Caco-2 (cell line): ENCODE measurements at regions not wholly inside any gene's neighbourhood (a gene's known extent, or its start where the extent isn't known, plus 50 kb on each side); places are given as distances from the start of the nearest gene placed in this dataset.

Experiments
- BruUV-seq: library from RNA; stranded (reverse); fragments of 400-500 nt; replicated peaks from 2 replicates; lab custom pipeline; 2021; lab: Mats Ljungman, UMichigan
- CTCF ChIA-PET: fragments of 300-600 bp; sonication (Branson Sonifier 250); formaldehyde crosslinking; loops from one replicate; lab custom pipeline; 2022; ENCODE audit warnings: antibody characterized with exemption; lab: Charles Lee
- POLR2A ChIA-PET: fragments of 300-600 bp; sonication (Branson Sonifier 250); formaldehyde crosslinking; loops from one replicate; lab custom pipeline; 2022; ENCODE audit warnings: antibody characterized with exemption; lab: Charles Lee
- DNase-seq, 2 experiments: peaks; one replicate each; pipeline versions ENCODE4 v3.0.0 to v3.0.0-alpha.2; 2020 to 2022
- H3K27me3 ChIP-seq: replicated peaks from 2 replicates; pipeline ENCODE4 v1.6.0; 2011; ENCODE audit warnings: low read length; ENCODE audit not compliant: control insufficient read depth, insufficient read depth
- H3K36me3 ChIP-seq: 2 replicates; pipeline ENCODE4 v1.5.1; 2011; ENCODE audit warnings: low read length; ENCODE audit not compliant: control insufficient read depth, insufficient read depth
- H3K4me1 ChIP-seq: fragments of 250-450 bp; sonication (Bioruptor Pico); 2 replicates; pipeline ENCODE4 v1.5.1; 2020; ENCODE audit warnings: mild to moderate bottlenecking
- H3K4me3 ChIP-seq: 2 replicates; pipeline ENCODE4 v1.5.1; 2011; ENCODE audit warnings: low read depth, mild to moderate bottlenecking, control low read depth, low read length
- H3K9me3 ChIP-seq: fragments of 250-450 bp; sonication (Bioruptor Pico); 2 replicates; pipeline ENCODE4 v1.5.1; 2020; ENCODE audit warnings: mild to moderate bottlenecking, moderate library complexity
- H3K27ac Mint-ChIP-seq: one replicate; pipeline ENCODE4 v1.8.0; 2022; ENCODE audit warnings: mixed read lengths; ENCODE audit not compliant: unreplicated experiment
- H3K27me3 Mint-ChIP-seq: one replicate; pipeline ENCODE4 v1.8.0; 2022; ENCODE audit warnings: mixed read lengths; ENCODE audit not compliant: insufficient read depth, unreplicated experiment
- H3K36me3 Mint-ChIP-seq: one replicate; pipeline ENCODE4 v1.8.0; 2022; ENCODE audit warnings: mild to moderate bottlenecking, mixed read lengths; ENCODE audit not compliant: insufficient read depth, unreplicated experiment
- H3K4me1 Mint-ChIP-seq: one replicate; pipeline ENCODE4 v1.8.0; 2022; ENCODE audit warnings: low read depth, mixed read lengths; ENCODE audit not compliant: unreplicated experiment
- H3K4me3 Mint-ChIP-seq: one replicate; pipeline ENCODE4 v1.8.0; 2022; ENCODE audit warnings: mild to moderate bottlenecking, moderate library complexity, mixed read lengths; ENCODE audit not compliant: unreplicated experiment
- H3K9me3 Mint-ChIP-seq: one replicate; pipeline ENCODE4 v1.8.0; 2022; ENCODE audit warnings: mixed read lengths; ENCODE audit not compliant: unreplicated experiment
- intact Hi-C: fragments of 100-400 bp; cut with micrococcal nuclease; formaldehyde crosslinking; loops from one replicate; pipeline ENCODE4 v1.10.0; 2022; ENCODE audit not compliant: unreplicated experiment
- TF ChIP-seq, protein P1 (sequence below), 2 experiments: fragments of 200-600 bp in 1 of 2; IDR thresholded peaks; 1 replicate in 1 of 2; 2 replicates in 1 of 2; pipeline versions ENCODE4 v1.5.1 to v1.8.0; 2011 to 2022; ENCODE audit warnings: antibody characterized with exemption in 1 of 2, control low read depth in 1 of 2, inconsistent platforms in 1 of 2, low read depth in 1 of 2, low read length in 1 of 2, mild to moderate bottlenecking in 1 of 2, moderate library complexity in 1 of 2; ENCODE audit not compliant: insufficient read depth in 1 of 2, severe bottlenecking in 1 of 2, unreplicated experiment in 1 of 2

DNA sequence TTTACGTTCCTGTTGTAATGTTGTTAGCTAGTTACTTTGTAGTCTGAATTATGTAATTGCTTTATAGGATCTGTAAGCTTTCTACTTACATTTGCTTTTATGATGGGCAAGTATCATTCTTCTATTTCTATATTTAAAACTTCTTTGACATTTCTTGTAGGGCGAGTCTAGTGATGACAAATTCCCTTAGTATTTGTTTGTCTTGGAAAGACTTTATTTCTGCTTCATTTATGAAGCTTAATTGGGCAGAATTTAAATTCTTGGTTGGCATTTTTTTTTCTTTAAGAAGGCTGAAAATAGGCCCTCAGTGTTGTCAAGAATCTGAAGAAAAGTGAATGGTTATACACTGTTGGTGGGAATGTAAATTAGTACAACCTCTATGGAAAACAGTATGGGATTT lies 506.3 kb downstream of the TENT5A start:
- H3K4me3 Mint-ChIP-seq = no peak overlapping the region
- intact Hi-C loops = loop anchor here (10.0 kb wide), 1 partner anchor 599 kb away; no protein-coding TSS in a partner anchor

DNA sequence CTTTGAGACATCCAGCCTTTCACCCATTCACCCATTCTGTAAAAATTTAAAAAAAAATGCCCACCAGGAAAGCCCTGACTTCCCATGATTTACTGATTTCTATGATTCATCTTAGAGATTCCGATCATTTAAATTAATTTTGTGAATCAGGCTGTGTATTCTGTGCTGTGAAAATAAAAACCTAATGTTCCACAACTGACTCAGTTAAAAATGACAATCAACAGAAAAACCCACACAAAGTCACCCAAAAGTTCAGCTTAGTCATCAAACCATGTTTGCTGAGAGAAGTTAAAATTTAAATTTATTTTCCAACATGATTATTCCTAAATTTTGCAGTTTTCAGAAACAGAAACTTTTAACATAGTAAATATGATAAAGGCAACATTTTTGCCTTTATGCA lies 509.9 kb downstream of the TENT5A start:
- no peaks in the 10 kb centered on the region for H3K4me1 ChIP-seq
- Mint-ChIP-seq H3K36me3 (no peaks in the 10 kb centered on the region), H3K4me1 (no peaks in the 10 kb centered on the region), H3K27ac (no peak overlapping the region), H3K9me3 (no peaks in the 10 kb centered on the region), H3K4me3 (no peak overlapping the region), H3K27me3 (no peaks in the 10 kb centered on the region)
- BruUV-seq = no TSS peak
- no peak overlapping the region for H3K4me3 ChIP-seq
- ChIA-PET CTCF (no interaction called here), POLR2A (no interaction called here)
- H3K36me3 ChIP-seq = no peaks in the 10 kb centered on the region
- H3K9me3 ChIP-seq = no peaks in the 10 kb centered on the region
- TF ChIP-seq, protein P1, sequence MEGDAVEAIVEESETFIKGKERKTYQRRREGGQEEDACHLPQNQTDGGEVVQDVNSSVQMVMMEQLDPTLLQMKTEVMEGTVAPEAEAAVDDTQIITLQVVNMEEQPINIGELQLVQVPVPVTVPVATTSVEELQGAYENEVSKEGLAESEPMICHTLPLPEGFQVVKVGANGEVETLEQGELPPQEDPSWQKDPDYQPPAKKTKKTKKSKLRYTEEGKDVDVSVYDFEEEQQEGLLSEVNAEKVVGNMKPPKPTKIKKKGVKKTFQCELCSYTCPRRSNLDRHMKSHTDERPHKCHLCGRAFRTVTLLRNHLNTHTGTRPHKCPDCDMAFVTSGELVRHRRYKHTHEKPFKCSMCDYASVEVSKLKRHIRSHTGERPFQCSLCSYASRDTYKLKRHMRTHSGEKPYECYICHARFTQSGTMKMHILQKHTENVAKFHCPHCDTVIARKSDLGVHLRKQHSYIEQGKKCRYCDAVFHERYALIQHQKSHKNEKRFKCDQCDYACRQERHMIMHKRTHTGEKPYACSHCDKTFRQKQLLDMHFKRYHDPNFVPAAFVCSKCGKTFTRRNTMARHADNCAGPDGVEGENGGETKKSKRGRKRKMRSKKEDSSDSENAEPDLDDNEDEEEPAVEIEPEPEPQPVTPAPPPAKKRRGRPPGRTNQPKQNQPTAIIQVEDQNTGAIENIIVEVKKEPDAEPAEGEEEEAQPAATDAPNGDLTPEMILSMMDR (IDR thresholded peaks at IDR 0.05; ENCODE audit: insufficient read depth in 1 of 2, low read depth in 1 of 2, low read length in 1 of 2, severe bottlenecking in 1 of 2, unreplicated experiment in 1 of 2) = no peak
- no peak for DNase-seq
- intact Hi-C loops = loop anchor here (5.0 to 10.0 kb wide), 2 partner anchors 225 to 602 kb away; no protein-coding TSS in a partner anchor
- H3K27me3 ChIP-seq = no peaks in the 10 kb centered on the region

More for the DNA sequence above, 506.3 kb downstream of the TENT5A start:
- H3K9me3 Mint-ChIP-seq = no peaks in the 10 kb centered on the region
- H3K36me3 Mint-ChIP-seq = no peaks in the 10 kb centered on the region
- no peak for DNase-seq
- TF ChIP-seq, protein P1 (IDR thresholded peaks at IDR 0.05; ENCODE audit: insufficient read depth in 1 of 2, low read depth in 1 of 2, low read length in 1 of 2, severe bottlenecking in 1 of 2, unreplicated experiment in 1 of 2) = no peak
- H3K9me3 ChIP-seq = no peaks in the 10 kb centered on the region
- H3K36me3 ChIP-seq = no peaks in the 10 kb centered on the region
- ChIA-PET CTCF (no interaction called here), POLR2A (no interaction called here)
- no TSS peak for BruUV-seq
- no peaks in the 10 kb centered on the region for H3K4me1 ChIP-seq
- H3K27me3 ChIP-seq = no peaks in the 10 kb centered on the region
- no peak overlapping the region for H3K27ac Mint-ChIP-seq
- no peaks in the 10 kb centered on the region for H3K4me1 Mint-ChIP-seq
- no peaks in the 10 kb centered on the region for H3K27me3 Mint-ChIP-seq
- no peak overlapping the region for H3K4me3 ChIP-seq

DNA sequence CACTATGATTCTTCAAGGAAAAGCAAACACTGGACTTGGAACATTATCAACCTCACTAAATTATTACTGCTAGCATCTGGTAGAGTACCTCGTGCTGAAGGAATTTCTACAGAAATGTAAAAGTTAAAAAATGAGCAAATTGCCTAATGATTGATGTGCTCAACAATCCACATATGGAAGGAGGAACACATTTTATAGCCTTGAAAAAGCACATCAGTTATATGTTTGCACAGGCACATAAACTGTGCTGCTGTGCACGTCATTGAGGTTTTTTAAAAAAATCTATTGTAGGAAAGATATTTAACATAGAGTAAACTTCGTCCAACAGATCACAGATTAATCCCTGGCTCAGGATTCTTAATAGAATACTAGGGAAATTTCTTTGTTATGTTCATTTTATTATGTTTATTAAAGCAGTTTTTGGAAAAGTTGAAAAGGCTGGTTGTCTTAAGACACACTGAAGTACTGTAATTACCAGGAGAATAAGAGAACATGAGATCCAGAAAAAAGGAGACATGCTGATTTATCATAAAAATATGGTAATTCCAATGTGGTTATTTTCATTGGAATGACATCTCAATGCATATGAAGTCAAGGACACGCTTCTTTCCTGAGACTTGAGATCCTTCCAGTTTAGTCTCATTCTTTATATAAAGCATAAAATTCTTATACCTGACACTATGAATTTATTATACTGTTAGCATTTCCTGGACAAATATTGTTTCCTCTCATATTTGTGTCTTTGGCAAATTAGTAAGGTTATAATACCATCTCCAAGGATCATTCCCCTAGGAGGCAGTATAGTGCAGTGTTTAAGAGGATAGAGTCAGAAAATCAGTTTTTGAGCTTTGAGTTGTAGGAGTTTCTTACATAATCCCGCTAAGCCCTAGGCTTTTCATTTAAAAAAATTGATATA lies 511.1 kb downstream of the TENT5A start:
- no TSS peak for BruUV-seq
- Histone ChIP-seq H3K36me3 (no peaks in the 10 kb centered on the region), H3K27me3 (no peaks in the 10 kb centered on the region), H3K9me3 (no peaks in the 10 kb centered on the region), H3K4me1 (no peaks in the 10 kb centered on the region), H3K4me3 (no peak overlapping the region)
- Mint-ChIP-seq H3K4me1 (no peaks in the 10 kb centered on the region), H3K4me3 (no peak overlapping the region), H3K27ac (no peak overlapping the region), H3K9me3 (no peaks in the 10 kb centered on the region), H3K27me3 (peaks cover 3% of the 10 kb centered on the region), H3K36me3 (no peaks in the 10 kb centered on the region)
- POLR2A ChIA-PET = interaction anchor here (1.0 kb wide), 1 partner anchor 511 kb away, joined by 3 read pairs; the partner anchor contains the start of gene TENT5A
- TF ChIP-seq, protein P1 (IDR thresholded peaks at IDR 0.05; ENCODE audit: insufficient read depth in 1 of 2, low read depth in 1 of 2, low read length in 1 of 2, severe bottlenecking in 1 of 2, unreplicated experiment in 1 of 2) = peak; percentile 34 to 41
- intact Hi-C loops = loop anchor here (1.0 to 10.0 kb wide), 4 partner anchors 226 to 799 kb away; no protein-coding TSS in a partner anchor
- peak in 1 of 2 experiments; percentile 38 for DNase-seq
- CTCF ChIA-PET = interaction anchor here (1.0 kb wide), 2 partner anchors 512 to 799 kb away, joined by 4 to 9 read pairs; partner anchors contain the start of gene TENT5A
